ENCODE measurements at regions not wholly inside any gene's neighbourhood (a gene's known extent, or its start where the extent isn't known, plus 50 kb on each side); places are given as distances from the start of the nearest gene placed in this dataset.
"Not testable (repeated sequence)": the region's sequence is repeated elsewhere in the genome, so short reads cannot be mapped to it uniquely, and the experiment has no call there.

GRCh38 chr5:101180365-101180764, 277.3 kb upstream of the ST8SIA4 start:
- TF ChIP-seq CTCF (IDR thresholded peaks at IDR 0.05; ENCODE audit: low read depth, low read length); EZH2phosphoT487 (IDR thresholded peaks at IDR 0.05; ENCODE audit: low read depth): not testable (repeated sequence)

Measured in OCI-LY3 (cell line).